ENCODE measurements at regions not wholly inside any gene's neighbourhood (a gene's known extent, or its start where the extent isn't known, plus 50 kb on each side); places are given as distances from the start of the nearest gene placed in this dataset.
"Not testable (repeated sequence)": the region's sequence is repeated elsewhere in the genome, so short reads cannot be mapped to it uniquely, and the experiment has no call there.

DNA sequence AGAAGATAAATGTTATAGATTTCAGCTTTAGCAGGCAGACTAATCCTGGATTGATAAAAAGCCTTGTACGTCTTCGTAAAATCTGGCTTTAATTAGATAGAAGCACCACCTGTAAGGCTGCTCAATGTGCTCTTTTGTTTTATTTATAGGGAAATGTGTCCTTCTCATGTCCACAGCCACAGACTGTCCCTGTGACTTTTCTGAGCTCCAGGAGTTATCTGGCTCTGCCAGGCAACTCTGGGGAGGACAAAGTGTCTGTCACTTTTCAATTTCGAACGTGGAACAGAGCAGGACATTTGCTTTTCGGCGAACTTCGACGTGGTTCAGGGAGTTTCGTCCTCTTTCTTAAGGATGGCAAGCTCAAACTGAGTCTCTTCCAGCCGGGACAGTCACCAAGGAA, 257.4 kb downstream of the SPATA31A7 start:
- CTCF ChIA-PET; H3K36me3 ChIP-seq (ENCODE audit: control insufficient read depth in 2 of 2, insufficient read depth in 1 of 2, low read length in 2 of 2); H3K4me3 ChIP-seq (ENCODE audit: low read depth, low read length); H3K9me3 ChIP-seq (ENCODE audit: control insufficient read depth, insufficient read depth, low read depth, low read length); H3K4me1 ChIP-seq (ENCODE audit: control insufficient read depth, insufficient read depth, low read length); H3K27ac ChIP-seq (ENCODE audit: extremely low read depth, low read depth, low read length); POLR2A ChIA-PET: not testable (repeated sequence)

DNA sequence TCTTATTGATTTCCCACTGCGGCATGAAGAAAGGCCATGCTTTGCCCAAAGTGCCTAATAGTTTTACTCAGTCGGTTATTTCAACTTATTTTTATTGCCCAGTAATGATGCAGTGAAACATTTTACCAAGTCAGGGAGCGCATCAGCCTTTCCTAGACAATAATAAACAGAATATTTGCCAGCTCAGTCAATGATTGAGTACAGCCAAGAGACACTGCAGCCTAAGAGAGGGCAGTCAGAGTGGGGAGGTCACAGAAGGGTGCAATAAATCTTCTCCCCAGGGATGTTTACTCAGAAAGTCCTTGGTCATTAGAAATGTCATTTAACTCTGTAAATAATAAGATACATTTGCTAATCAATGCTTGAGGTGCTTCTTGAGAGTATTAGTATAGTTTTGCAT, 271.0 kb downstream of the SPATA31A7 start:
- H3K4me1 ChIP-seq (ENCODE audit: control insufficient read depth, insufficient read depth, low read length); H3K4me3 ChIP-seq (ENCODE audit: low read depth, low read length); H3K27ac ChIP-seq (ENCODE audit: extremely low read depth, low read depth, low read length); H3K36me3 ChIP-seq (ENCODE audit: control insufficient read depth in 2 of 2, insufficient read depth in 1 of 2, low read length in 2 of 2); CTCF ChIA-PET; H3K9me3 ChIP-seq (ENCODE audit: control insufficient read depth, insufficient read depth, low read depth, low read length); POLR2A ChIA-PET: not testable (repeated sequence)

All from HEK293 (cell line).